Adrenal gland (tissue), 5 donors: ENCODE measurements at regions not wholly inside any gene's neighbourhood (a gene's known extent, or its start where the extent isn't known, plus 50 kb on each side); places are given as distances from the start of the nearest gene placed in this dataset.

ENCODE experiments used
- POLR2A ChIP-seq, 2 donors: fragments of 450-650 bp; IDR thresholded peaks; one replicate each; pipeline ENCODE4 v1.6.1; 2017; ENCODE audit warnings: antibody characterized with exemption in 2 of 2, mild to moderate bottlenecking in 2 of 2, moderate library complexity in 1 of 2
- TF ChIP-seq, protein P1 (sequence below), 6 experiments: fragments of 450-650 bp in 4 of 6; fragments of 200-600 bp in 2 of 6; sonication (generic) in 1 of 6; IDR thresholded peaks; 1 replicate in 5 of 6; 2 replicates in 1 of 6; pipeline versions ENCODE4 v1.5.1 to v1.8.0; 2016 to 2021; ENCODE audit warnings: antibody characterized with exemption in 6 of 6, mild to moderate bottlenecking in 2 of 6, moderate library complexity in 1 of 6
- donor health status: DM: no; HTN: no; CAD: no.

DNA sequence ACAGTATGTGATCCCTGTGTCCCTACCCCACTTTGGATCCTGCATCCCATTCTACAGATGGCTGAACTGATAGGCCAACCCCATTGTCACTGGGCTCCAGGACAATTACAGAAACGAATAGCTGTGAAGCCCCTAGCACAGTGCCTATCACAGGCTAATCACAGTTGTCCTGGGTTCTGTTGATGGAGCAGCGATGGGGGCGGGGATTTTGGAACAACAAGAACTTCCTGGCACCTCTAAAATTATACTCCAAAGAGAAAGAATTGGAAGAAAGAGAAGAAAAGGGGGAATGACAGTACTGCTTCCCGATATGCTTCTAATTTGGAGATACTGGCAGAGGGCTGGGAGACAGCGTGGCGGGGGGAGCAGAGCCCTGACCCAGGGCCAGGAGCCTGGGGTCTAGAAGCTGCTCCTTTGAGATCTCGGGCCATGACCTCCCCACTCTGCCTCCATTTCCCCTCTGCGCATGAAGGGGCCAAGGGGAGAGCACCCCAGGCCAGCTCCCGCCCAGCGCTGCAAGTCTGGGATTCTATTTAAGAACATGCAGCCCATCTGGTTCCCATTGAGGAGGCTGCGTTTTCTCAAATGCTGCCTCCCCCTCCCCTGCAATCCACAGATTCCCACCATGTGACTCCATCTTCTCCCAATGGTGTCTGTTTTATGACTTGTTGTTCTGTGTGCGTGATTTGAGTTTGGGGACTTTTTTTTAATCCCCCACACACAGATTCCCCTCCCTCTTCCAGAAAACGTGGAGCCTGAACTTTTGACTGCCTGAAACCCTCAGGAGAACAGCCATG is 202.7 kb downstream of the CYP26B1 start:
- TF ChIP-seq, protein P1, sequence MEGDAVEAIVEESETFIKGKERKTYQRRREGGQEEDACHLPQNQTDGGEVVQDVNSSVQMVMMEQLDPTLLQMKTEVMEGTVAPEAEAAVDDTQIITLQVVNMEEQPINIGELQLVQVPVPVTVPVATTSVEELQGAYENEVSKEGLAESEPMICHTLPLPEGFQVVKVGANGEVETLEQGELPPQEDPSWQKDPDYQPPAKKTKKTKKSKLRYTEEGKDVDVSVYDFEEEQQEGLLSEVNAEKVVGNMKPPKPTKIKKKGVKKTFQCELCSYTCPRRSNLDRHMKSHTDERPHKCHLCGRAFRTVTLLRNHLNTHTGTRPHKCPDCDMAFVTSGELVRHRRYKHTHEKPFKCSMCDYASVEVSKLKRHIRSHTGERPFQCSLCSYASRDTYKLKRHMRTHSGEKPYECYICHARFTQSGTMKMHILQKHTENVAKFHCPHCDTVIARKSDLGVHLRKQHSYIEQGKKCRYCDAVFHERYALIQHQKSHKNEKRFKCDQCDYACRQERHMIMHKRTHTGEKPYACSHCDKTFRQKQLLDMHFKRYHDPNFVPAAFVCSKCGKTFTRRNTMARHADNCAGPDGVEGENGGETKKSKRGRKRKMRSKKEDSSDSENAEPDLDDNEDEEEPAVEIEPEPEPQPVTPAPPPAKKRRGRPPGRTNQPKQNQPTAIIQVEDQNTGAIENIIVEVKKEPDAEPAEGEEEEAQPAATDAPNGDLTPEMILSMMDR (IDR thresholded peaks at IDR 0.05), result no peak
- TF ChIP-seq POLR2A (IDR thresholded peaks at IDR 0.05), result no peak
